ENCODE measurements at regions not wholly inside any gene's neighbourhood (a gene's known extent, or its start where the extent isn't known, plus 50 kb on each side); places are given as distances from the start of the nearest gene placed in this dataset.

- no peak for TF ChIP-seq CTCF (IDR thresholded peaks at IDR 0.05)
- no peaks in the 10 kb centered on the region for H3K36me3 Mint-ChIP-seq (ENCODE audit: low read depth)
- peaks cover 25% of the 10 kb centered on the region for H3K9me3 Mint-ChIP-seq
- no peaks in the 10 kb centered on the region for H3K4me1 Mint-ChIP-seq (ENCODE audit: low read depth)
- no peak overlapping the region for H3K4me3 Mint-ChIP-seq
- no peak for DNase-seq
- H3K27me3 Mint-ChIP-seq (ENCODE audit: insufficient read depth): no peaks in the 10 kb centered on the region
- no peak overlapping the region for H3K27ac Mint-ChIP-seq
Measured at GRCh38 chr4:66899422-66900065, 645.8 kb downstream of the CENPC start.

- H3K4me1 Mint-ChIP-seq (ENCODE audit: low read depth): no peaks in the 10 kb centered on the region
- peaks cover 18% of the 10 kb centered on the region for H3K9me3 Mint-ChIP-seq
- no peaks in the 10 kb centered on the region for H3K36me3 Mint-ChIP-seq (ENCODE audit: low read depth)
- no peak for DNase-seq
- no peak overlapping the region for H3K27ac Mint-ChIP-seq
- no peak overlapping the region for H3K4me3 Mint-ChIP-seq
- no peak for TF ChIP-seq CTCF (IDR thresholded peaks at IDR 0.05)
- no peaks in the 10 kb centered on the region for H3K27me3 Mint-ChIP-seq (ENCODE audit: insufficient read depth)
Measured at GRCh38 chr4:66893807-66894206, 651.5 kb downstream of the CENPC start.

- H3K27ac Mint-ChIP-seq: no peak overlapping the region
- H3K36me3 Mint-ChIP-seq (ENCODE audit: low read depth): no peaks in the 10 kb centered on the region
- no peaks in the 10 kb centered on the region; the same call in 1 of the 2 replicates for H3K27me3 Mint-ChIP-seq (ENCODE audit: insufficient read depth)
- no peak for DNase-seq
- no peaks in the 10 kb centered on the region for H3K4me1 Mint-ChIP-seq (ENCODE audit: low read depth)
- no peak for TF ChIP-seq CTCF (IDR thresholded peaks at IDR 0.05)
- no peak overlapping the region for H3K4me3 Mint-ChIP-seq
- peaks cover 32% of the 10 kb centered on the region for H3K9me3 Mint-ChIP-seq
Measured at GRCh38 chr4:66887061-66887460, 658.2 kb downstream of the CENPC start.

- Mint-ChIP-seq H3K4me3 (no peak overlapping the region), H3K36me3 (ENCODE audit: low read depth) (no peaks in the 10 kb centered on the region), H3K27ac (no peak overlapping the region), H3K9me3 (peaks cover 28% of the 10 kb centered on the region), H3K27me3 (ENCODE audit: insufficient read depth) (no peaks in the 10 kb centered on the region; the same call in 1 of the 2 replicates), H3K4me1 (ENCODE audit: low read depth) (no peaks in the 10 kb centered on the region)
- TF ChIP-seq CTCF (IDR thresholded peaks at IDR 0.05): no peak
- DNase-seq: no peak
Measured at GRCh38 chr4:66885501-66886165, 659.7 kb downstream of the CENPC start.

GRCh38 chr4:66876946-66877345 lies 668.4 kb downstream of the CENPC start:
- Mint-ChIP-seq H3K27ac (no peak overlapping the region), H3K27me3 (ENCODE audit: insufficient read depth) (no peaks in the 10 kb centered on the region), H3K36me3 (ENCODE audit: low read depth) (no peaks in the 10 kb centered on the region), H3K4me1 (ENCODE audit: low read depth) (no peaks in the 10 kb centered on the region), H3K4me3 (no peak overlapping the region), H3K9me3 (no peaks in the 10 kb centered on the region; the same call in none of the 2 replicates)
- no peak for TF ChIP-seq CTCF (IDR thresholded peaks at IDR 0.05)
- DNase-seq: no peak
